ENCODE measurements at regions not wholly inside any gene's neighbourhood (a gene's known extent, or its start where the extent isn't known, plus 50 kb on each side); places are given as distances from the start of the nearest gene placed in this dataset.

DNA sequence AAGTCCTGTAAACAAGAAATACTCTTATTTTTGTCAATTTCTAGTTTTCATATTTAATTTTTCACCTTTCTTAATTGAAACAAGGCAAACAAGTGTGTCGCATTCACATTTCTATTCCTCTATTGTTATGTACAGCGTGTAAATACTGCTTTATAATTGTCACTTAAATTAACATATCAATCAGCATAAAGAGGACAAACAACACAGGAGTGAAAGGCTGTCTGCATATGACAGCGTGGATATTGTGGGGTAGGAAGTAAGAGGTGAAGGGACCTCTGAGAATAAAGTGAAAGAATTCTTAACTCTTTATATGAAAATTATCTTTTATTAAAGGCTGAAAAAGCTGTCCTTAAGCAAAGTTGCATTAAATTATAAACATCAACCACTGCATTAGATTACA lies 797.9 kb upstream of the COBL start (continued):
- no peak for TF ChIP-seq CTCF (IDR thresholded peaks at IDR 0.05; ENCODE audit: control extremely low read depth in 1 of 3, insufficient read depth in 1 of 3, low read depth in 1 of 3, low read length in 3 of 3)
- no peak for TF ChIP-seq TAF7 (optimal IDR thresholded peaks at IDR 0.05; ENCODE audit: borderline replicate concordance, low read depth, low read length)
- TF ChIP-seq CHD2 (IDR thresholded peaks at IDR 0.05; ENCODE audit: low read length), result no peak
- TF ChIP-seq TCF12 (IDR thresholded peaks at IDR 0.05; ENCODE audit: low read depth, low read length), result no peak

Measured in H1 (cell line).